ENCODE measurements at regions not wholly inside any gene's neighbourhood (a gene's known extent, or its start where the extent isn't known, plus 50 kb on each side); places are given as distances from the start of the nearest gene placed in this dataset.

- H4K91ac ChIP-seq (ENCODE audit: low read depth, low read length): no peak overlapping the region
- H3K9ac ChIP-seq (ENCODE audit: low read length): no peak overlapping the region
- H3K14ac ChIP-seq (ENCODE audit: low read length): no peak overlapping the region
- no peak overlapping the region for H2AFZ ChIP-seq (ENCODE audit: insufficient read depth, low read length, poor library complexity)
- DNase-seq: no peak
- no peak overlapping the region for H2AK5ac ChIP-seq (ENCODE audit: low read length)
- no peak overlapping the region for H3K23ac ChIP-seq (ENCODE audit: low read length)
- H3K4me3 ChIP-seq (ENCODE audit: low read depth, low read length): no peak overlapping the region
- no peak overlapping the region for H4K12ac ChIP-seq (ENCODE audit: low read depth, low read length)
- H3K36me3 ChIP-seq (ENCODE audit: control insufficient read depth in 1 of 2, insufficient read depth in 2 of 2, low read length in 2 of 2): no peaks in the 10 kb centered on the region
- H2BK120ac ChIP-seq (ENCODE audit: insufficient read depth, low read length, poor library complexity): no peak overlapping the region
- H3K18ac ChIP-seq (ENCODE audit: low read length): no peak overlapping the region
- H3K9me3 ChIP-seq (ENCODE audit: insufficient read depth, low read depth, low read length): no peaks in the 10 kb centered on the region
- H3K27ac ChIP-seq (ENCODE audit: low read depth, low read length): no peak overlapping the region
- H3K79me1 ChIP-seq (ENCODE audit: low read length): no peaks in the 10 kb centered on the region
- no peaks in the 10 kb centered on the region for H3K27me3 ChIP-seq (ENCODE audit: insufficient read depth, low read length)
- no peak overlapping the region for H4K8ac ChIP-seq (ENCODE audit: low read depth, low read length)
- no CpG with 5 or more reads among the region's 6 CpGs for WGBS (ENCODE audit: extremely low coverage, insufficient coverage, insufficient read length)
- H3K79me2 ChIP-seq (ENCODE audit: control insufficient read depth, insufficient read depth, low read length, poor library complexity): no peaks in the 10 kb centered on the region
- no peak overlapping the region for H3K4ac ChIP-seq (ENCODE audit: low read depth, low read length)
- no peak overlapping the region for H2BK12ac ChIP-seq (ENCODE audit: low read length)
- no peak overlapping the region for H3K4me2 ChIP-seq (ENCODE audit: low read length)
- H2BK5ac ChIP-seq (ENCODE audit: low read depth, low read length, poor library complexity): no peak overlapping the region
- H3K4me1 ChIP-seq (ENCODE audit: control insufficient read depth in 1 of 2, insufficient read depth in 2 of 2, low read length in 2 of 2): no peaks in the 10 kb centered on the region
Observed at GRCh38 chr15:53133255-53133850, 343.2 kb upstream of the ONECUT1 start.

GRCh38 chr15:53130943-53131342 is 340.8 kb upstream of the ONECUT1 start:
- Histone ChIP-seq H4K12ac (ENCODE audit: low read depth, low read length) (no peak overlapping the region), H4K91ac (ENCODE audit: low read depth, low read length) (no peak overlapping the region), H2AK5ac (ENCODE audit: low read length) (no peak overlapping the region), H3K23ac (ENCODE audit: low read length) (no peak overlapping the region), H3K14ac (ENCODE audit: low read length) (no peak overlapping the region), H2BK120ac (ENCODE audit: insufficient read depth, low read length, poor library complexity) (no peak overlapping the region), H3K9ac (ENCODE audit: low read length) (no peak overlapping the region), H3K36me3 (ENCODE audit: control insufficient read depth in 1 of 2, insufficient read depth in 2 of 2, low read length in 2 of 2) (no peaks in the 10 kb centered on the region), H2BK12ac (ENCODE audit: low read length) (no peak overlapping the region), H2AFZ (ENCODE audit: insufficient read depth, low read length, poor library complexity) (no peak overlapping the region), H3K79me1 (ENCODE audit: low read length) (no peaks in the 10 kb centered on the region), H2BK5ac (ENCODE audit: low read depth, low read length, poor library complexity) (no peak overlapping the region), H3K27ac (ENCODE audit: low read depth, low read length) (no peak overlapping the region), H3K18ac (ENCODE audit: low read length) (no peak overlapping the region), H3K4me1 (ENCODE audit: control insufficient read depth in 1 of 2, insufficient read depth in 2 of 2, low read length in 2 of 2) (no peaks in the 10 kb centered on the region), H3K79me2 (ENCODE audit: control insufficient read depth, insufficient read depth, low read length, poor library complexity) (no peaks in the 10 kb centered on the region), H3K9me3 (ENCODE audit: insufficient read depth, low read depth, low read length) (no peaks in the 10 kb centered on the region), H3K27me3 (ENCODE audit: insufficient read depth, low read length) (no peaks in the 10 kb centered on the region), H3K4ac (ENCODE audit: low read depth, low read length) (no peak overlapping the region), H3K4me3 (ENCODE audit: low read depth, low read length) (no peak overlapping the region), H4K8ac (ENCODE audit: low read depth, low read length) (no peak overlapping the region), H3K4me2 (ENCODE audit: low read length) (no peak overlapping the region)
- DNase-seq: no peak
- WGBS (ENCODE audit: extremely low coverage, insufficient coverage, insufficient read length): no CpG with 5 or more reads among the region's 3 CpGs

- Histone ChIP-seq H3K4me2 (ENCODE audit: low read length) (no peak overlapping the region), H2AK5ac (ENCODE audit: low read length) (no peak overlapping the region), H3K27ac (ENCODE audit: low read depth, low read length) (no peak overlapping the region), H3K9ac (ENCODE audit: low read length) (no peak overlapping the region), H3K27me3 (ENCODE audit: insufficient read depth, low read length) (no peaks in the 10 kb centered on the region), H3K4ac (ENCODE audit: low read depth, low read length) (no peak overlapping the region), H2BK12ac (ENCODE audit: low read length) (no peak overlapping the region), H4K12ac (ENCODE audit: low read depth, low read length) (no peak overlapping the region), H2AFZ (ENCODE audit: insufficient read depth, low read length, poor library complexity) (no peak overlapping the region), H3K79me1 (ENCODE audit: low read length) (no peaks in the 10 kb centered on the region), H3K79me2 (ENCODE audit: control insufficient read depth, insufficient read depth, low read length, poor library complexity) (no peaks in the 10 kb centered on the region), H4K91ac (ENCODE audit: low read depth, low read length) (no peak overlapping the region), H3K18ac (ENCODE audit: low read length) (no peak overlapping the region), H4K8ac (ENCODE audit: low read depth, low read length) (no peak overlapping the region), H3K4me1 (ENCODE audit: control insufficient read depth in 1 of 2, insufficient read depth in 2 of 2, low read length in 2 of 2) (no peaks in the 10 kb centered on the region), H3K23ac (ENCODE audit: low read length) (no peak overlapping the region), H3K14ac (ENCODE audit: low read length) (no peak overlapping the region), H3K9me3 (ENCODE audit: insufficient read depth, low read depth, low read length) (no peaks in the 10 kb centered on the region), H2BK5ac (ENCODE audit: low read depth, low read length, poor library complexity) (no peak overlapping the region), H3K4me3 (ENCODE audit: low read depth, low read length) (no peak overlapping the region), H3K36me3 (ENCODE audit: control insufficient read depth in 1 of 2, insufficient read depth in 2 of 2, low read length in 2 of 2) (no peaks in the 10 kb centered on the region), H2BK120ac (ENCODE audit: insufficient read depth, low read length, poor library complexity) (no peak overlapping the region)
- no CpG with 5 or more reads among the region's 12 CpGs for WGBS (ENCODE audit: extremely low coverage, insufficient coverage, insufficient read length)
- DNase-seq: no peak
Observed at GRCh38 chr15:53129121-53129904, 339.2 kb upstream of the ONECUT1 start.

GRCh38 chr15:53128652-53129051 is 338.5 kb upstream of the ONECUT1 start:
- H3K23ac ChIP-seq (ENCODE audit: low read length): no peak overlapping the region
- H4K8ac ChIP-seq (ENCODE audit: low read depth, low read length): no peak overlapping the region
- no peak overlapping the region for H2BK12ac ChIP-seq (ENCODE audit: low read length)
- no peak overlapping the region for H4K91ac ChIP-seq (ENCODE audit: low read depth, low read length)
- no peak overlapping the region for H3K18ac ChIP-seq (ENCODE audit: low read length)
- no peak overlapping the region for H2AFZ ChIP-seq (ENCODE audit: insufficient read depth, low read length, poor library complexity)
- H3K79me1 ChIP-seq (ENCODE audit: low read length): no peaks in the 10 kb centered on the region
- WGBS (ENCODE audit: extremely low coverage, insufficient coverage, insufficient read length): no CpG with 5 or more reads among the region's 5 CpGs
- no peaks in the 10 kb centered on the region for H3K36me3 ChIP-seq (ENCODE audit: control insufficient read depth in 1 of 2, insufficient read depth in 2 of 2, low read length in 2 of 2)
- no peaks in the 10 kb centered on the region for H3K27me3 ChIP-seq (ENCODE audit: insufficient read depth, low read length)
- H3K9me3 ChIP-seq (ENCODE audit: insufficient read depth, low read depth, low read length): no peaks in the 10 kb centered on the region
- no peak overlapping the region for H2AK5ac ChIP-seq (ENCODE audit: low read length)
- no peak overlapping the region for H3K4me3 ChIP-seq (ENCODE audit: low read depth, low read length)
- H3K14ac ChIP-seq (ENCODE audit: low read length): no peak overlapping the region
- no peak for DNase-seq
- H3K4ac ChIP-seq (ENCODE audit: low read depth, low read length): no peak overlapping the region
- no peaks in the 10 kb centered on the region for H3K4me1 ChIP-seq (ENCODE audit: control insufficient read depth in 1 of 2, insufficient read depth in 2 of 2, low read length in 2 of 2)
- no peak overlapping the region for H2BK120ac ChIP-seq (ENCODE audit: insufficient read depth, low read length, poor library complexity)
- H3K79me2 ChIP-seq (ENCODE audit: control insufficient read depth, insufficient read depth, low read length, poor library complexity): no peaks in the 10 kb centered on the region
- H3K4me2 ChIP-seq (ENCODE audit: low read length): no peak overlapping the region
- no peak overlapping the region for H3K27ac ChIP-seq (ENCODE audit: low read depth, low read length)
- no peak overlapping the region for H4K12ac ChIP-seq (ENCODE audit: low read depth, low read length)
- no peak overlapping the region for H2BK5ac ChIP-seq (ENCODE audit: low read depth, low read length, poor library complexity)
- no peak overlapping the region for H3K9ac ChIP-seq (ENCODE audit: low read length)
